ENCODE measurements at regions not wholly inside any gene's neighbourhood (a gene's known extent, or its start where the extent isn't known, plus 50 kb on each side); places are given as distances from the start of the nearest gene placed in this dataset.

DNA sequence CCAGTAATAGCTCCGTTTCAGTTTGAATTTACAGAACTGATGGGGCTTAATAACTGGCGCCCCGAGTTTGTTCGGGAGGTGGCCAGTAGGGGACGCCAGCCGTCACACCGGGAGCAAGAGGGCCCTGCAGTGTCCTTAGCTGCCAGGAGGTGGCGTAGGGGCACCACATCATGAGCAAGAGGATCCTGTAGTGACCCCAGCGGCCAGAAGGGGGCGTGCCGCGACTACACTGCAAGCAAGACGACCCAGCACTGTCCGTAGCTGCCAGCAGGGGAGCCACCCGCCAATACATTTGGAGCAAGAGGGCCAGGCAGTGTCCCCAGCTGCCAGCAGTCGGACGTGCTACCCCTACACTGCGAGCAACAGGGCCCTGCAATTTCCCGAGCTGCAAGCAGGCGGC, 663.7 kb upstream of the B3GAT1 start:
- Mint-ChIP-seq H3K36me3 (no peaks in the 10 kb centered on the region), H3K4me3 (no peak overlapping the region), H3K4me1 (ENCODE audit: low read depth in 2 of 2) (no peaks in the 10 kb centered on the region), H3K27me3 (peaks cover 0 to 12% of the 10 kb centered on the region in 2 donors), H3K27ac (no peak overlapping the region), H3K9me3 (no peaks in the 10 kb centered on the region)
- peak; percentile 57 to 68 for ATAC-seq
- no peak for DNase-seq (ENCODE audit: low spot score)

DNA sequence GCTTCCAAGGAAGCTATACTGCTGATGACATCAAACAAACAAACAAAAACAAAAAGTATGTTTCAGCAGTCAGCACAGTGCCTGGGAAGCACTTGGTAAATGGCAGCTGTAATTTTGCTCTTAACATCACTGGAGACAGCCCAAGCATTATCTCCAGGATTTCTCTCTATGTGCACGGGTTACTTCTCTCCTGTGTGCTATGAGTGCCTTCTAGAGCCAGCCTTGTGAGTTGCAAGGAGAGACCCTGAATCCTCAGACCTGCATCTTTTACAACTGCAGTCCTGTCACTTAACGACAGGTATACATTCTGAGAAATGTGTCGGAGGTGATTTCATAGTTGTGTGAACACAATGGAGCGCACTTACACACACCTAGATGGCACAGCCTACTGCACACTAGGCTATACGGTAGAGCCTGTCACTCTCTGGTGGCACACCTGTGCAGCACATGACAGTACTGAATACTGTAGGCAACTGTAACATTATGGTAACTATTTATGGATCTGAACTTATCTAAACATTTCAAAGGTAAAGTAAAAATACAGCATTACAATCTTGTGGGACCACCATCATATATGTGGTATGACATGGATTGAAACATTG, 662.5 kb upstream of the B3GAT1 start:
- H3K4me3 Mint-ChIP-seq: no peak overlapping the region
- DNase-seq (ENCODE audit: low spot score) (no peak), ATAC-seq (no peak)
- H3K27me3 Mint-ChIP-seq: peaks cover 4 to 25% of the 10 kb centered on the region in 2 donors
- no peaks in the 10 kb centered on the region for H3K4me1 Mint-ChIP-seq (ENCODE audit: low read depth in 2 of 2)
- H3K27ac Mint-ChIP-seq: no peak overlapping the region
- H3K36me3 Mint-ChIP-seq: no peaks in the 10 kb centered on the region
- no peaks in the 10 kb centered on the region for H3K9me3 Mint-ChIP-seq

DNA sequence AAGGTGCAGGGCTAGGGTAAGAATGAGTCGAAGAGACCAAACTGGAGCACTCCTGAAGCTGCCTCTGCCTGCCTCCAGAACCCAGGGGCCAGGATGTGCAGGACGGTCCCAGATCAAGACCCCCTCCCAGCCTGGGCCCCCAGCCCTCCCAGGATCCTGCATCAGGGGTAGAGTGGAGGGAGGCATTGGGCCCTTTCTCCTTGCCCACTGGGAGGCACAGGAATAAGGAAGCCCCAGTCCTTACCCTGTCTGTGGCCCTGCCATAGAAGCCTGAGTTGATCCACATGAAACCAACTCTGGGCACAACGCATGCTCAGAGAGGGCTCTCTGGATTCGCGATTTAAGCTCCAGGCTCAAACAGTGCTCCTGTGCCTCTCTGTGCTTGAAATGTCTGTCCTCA, 661.8 kb upstream of the B3GAT1 start:
- H3K9me3 Mint-ChIP-seq: no peaks in the 10 kb centered on the region
- H3K4me3 Mint-ChIP-seq: no peak overlapping the region
- peaks cover 4 to 29% of the 10 kb centered on the region in 2 donors for H3K27me3 Mint-ChIP-seq
- DNase-seq (ENCODE audit: low spot score) (no peak), ATAC-seq (no peak)
- no peak overlapping the region for H3K27ac Mint-ChIP-seq
- H3K36me3 Mint-ChIP-seq: no peaks in the 10 kb centered on the region
- H3K4me1 Mint-ChIP-seq (ENCODE audit: low read depth in 2 of 2): no peaks in the 10 kb centered on the region

DNA sequence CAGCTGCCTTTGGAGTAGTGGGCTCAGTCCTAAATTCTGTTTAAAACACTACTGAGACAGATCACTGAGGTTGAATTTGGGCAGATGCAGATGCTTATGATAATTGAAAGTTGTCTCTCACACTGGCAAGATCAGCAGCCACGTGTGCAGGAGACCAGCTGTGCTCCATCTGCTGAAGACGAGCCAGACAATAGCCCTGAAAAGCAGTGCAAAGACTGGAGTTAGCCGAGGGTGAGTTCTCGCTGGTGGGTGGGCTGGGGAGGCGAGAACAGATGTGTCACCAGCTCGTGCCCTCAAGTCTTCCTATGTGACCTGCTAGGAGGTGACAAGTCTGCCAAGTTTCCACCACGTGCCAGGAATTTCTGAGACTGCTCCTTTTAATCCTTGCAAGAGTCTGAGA, 661.3 kb upstream of the B3GAT1 start:
- DNase-seq (ENCODE audit: low spot score): no peak
- no peaks in the 10 kb centered on the region for H3K36me3 Mint-ChIP-seq

DNA sequence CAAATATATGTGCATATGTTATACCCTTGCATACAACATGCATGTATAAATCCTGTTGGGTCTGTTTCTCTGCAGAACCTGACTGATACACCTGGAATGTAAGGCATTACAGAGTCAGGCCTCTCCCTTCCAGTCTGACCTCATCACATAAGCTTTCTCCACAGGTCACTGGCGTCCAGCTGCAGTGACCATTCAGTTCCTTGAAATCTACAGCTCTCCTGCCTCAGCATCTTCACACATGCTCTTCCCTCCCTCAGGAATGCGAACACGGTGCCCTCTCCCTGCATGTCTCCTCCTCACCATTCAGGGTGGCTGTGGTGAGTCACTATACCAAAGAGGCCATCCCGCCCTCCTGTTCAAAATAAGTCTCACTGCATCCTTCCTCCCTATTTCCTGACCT, 657.8 kb upstream of the B3GAT1 start:
- Mint-ChIP-seq H3K9me3 (no peaks in the 10 kb centered on the region), H3K27me3 (peaks cover 4 to 35% of the 10 kb centered on the region in 2 donors), H3K4me1 (ENCODE audit: low read depth in 2 of 2) (no peaks in the 10 kb centered on the region), H3K4me3 (no peak overlapping the region), H3K27ac (no peak overlapping the region), H3K36me3 (no peaks in the 10 kb centered on the region)
- no peak for DNase-seq (ENCODE audit: low spot score)
- ATAC-seq: no peak

More for the DNA sequence above, 661.3 kb upstream of the B3GAT1 start:
- H3K4me3 Mint-ChIP-seq: no peak overlapping the region
- no peak overlapping the region for H3K27ac Mint-ChIP-seq
- H3K4me1 Mint-ChIP-seq (ENCODE audit: low read depth in 2 of 2): no peaks in the 10 kb centered on the region
- H3K9me3 Mint-ChIP-seq: no peaks in the 10 kb centered on the region
- ATAC-seq: no peak
- H3K27me3 Mint-ChIP-seq: peaks cover 4 to 29% of the 10 kb centered on the region in 2 donors

DNA sequence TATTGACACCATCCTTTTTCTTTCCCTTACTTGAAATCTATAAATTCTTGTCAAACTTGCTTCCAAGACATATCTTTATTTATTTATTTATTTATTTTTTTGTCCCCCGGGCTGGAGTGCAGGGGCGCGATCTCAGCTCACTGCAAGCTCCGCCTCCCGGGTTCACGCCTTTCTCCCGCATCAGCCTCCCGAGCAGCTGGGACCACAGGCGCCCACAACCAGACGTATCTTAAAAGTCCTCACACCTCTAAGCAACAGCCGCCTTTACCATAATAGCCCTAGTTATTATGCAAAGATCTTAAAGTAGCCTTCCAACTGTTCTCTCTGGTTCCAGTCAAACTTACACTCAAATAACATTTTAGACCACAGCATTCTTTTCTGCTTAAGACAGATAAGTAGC, 657.0 kb upstream of the B3GAT1 start:
- Mint-ChIP-seq H3K4me1 (ENCODE audit: low read depth in 2 of 2) (no peaks in the 10 kb centered on the region), H3K4me3 (no peak overlapping the region), H3K36me3 (no peaks in the 10 kb centered on the region), H3K9me3 (no peaks in the 10 kb centered on the region), H3K27ac (no peak overlapping the region), H3K27me3 (peaks cover 4 to 35% of the 10 kb centered on the region in 2 donors)
- no peak for ATAC-seq
- no peak for DNase-seq (ENCODE audit: low spot score)

DNA sequence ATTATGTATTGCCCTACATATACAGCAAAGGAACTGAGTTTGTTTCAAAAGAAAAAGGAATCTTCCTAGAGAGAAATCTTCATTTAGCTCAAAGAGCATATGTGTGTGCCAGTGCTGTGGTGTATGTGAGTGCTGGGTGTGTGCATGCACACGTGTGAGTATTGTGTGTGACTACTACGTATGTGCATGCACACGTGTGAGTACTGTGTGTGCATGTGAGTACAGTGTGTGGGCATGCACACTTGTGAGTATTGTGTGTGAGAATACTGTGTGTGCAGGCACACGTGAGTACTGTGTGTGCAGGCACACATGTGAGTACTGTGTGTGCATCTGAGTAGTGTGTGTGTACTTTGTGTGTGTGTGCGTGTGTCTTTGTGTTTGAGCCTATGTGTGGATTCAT, 651.0 kb upstream of the B3GAT1 start:
- Mint-ChIP-seq H3K9me3 (peaks cover 5% of the 10 kb centered on the region), H3K4me3 (no peak overlapping the region), H3K36me3 (peaks cover 11% of the 10 kb centered on the region), H3K4me1 (ENCODE audit: low read depth in 2 of 2) (no peaks in the 10 kb centered on the region), H3K27ac (no peak overlapping the region), H3K27me3 (peaks cover 4 to 30% of the 10 kb centered on the region in 2 donors)
- ATAC-seq (no peak), DNase-seq (ENCODE audit: low spot score) (no peak)

DNA sequence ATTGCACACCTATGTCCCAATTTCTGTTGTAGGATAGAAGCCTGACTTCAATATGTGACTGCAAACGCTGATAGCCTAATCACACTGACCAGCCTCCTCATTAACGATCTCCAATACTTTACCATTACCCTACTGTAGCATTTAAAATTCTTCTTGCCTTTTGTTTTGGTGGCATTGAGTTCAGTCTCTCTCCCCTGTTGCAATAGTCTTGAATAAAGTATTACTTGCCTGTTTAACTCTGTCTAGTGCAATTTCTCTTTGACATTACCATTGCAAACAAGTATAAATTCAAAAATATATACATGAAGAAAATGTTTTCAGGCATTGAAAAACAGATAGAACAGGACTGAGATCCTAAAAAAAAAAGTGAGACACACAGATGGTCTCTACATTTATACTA, 649.1 kb upstream of the B3GAT1 start:
- H3K4me1 Mint-ChIP-seq (ENCODE audit: low read depth in 2 of 2): no peaks in the 10 kb centered on the region
- H3K4me3 Mint-ChIP-seq: no peak overlapping the region
- H3K9me3 Mint-ChIP-seq: peaks cover 5% of the 10 kb centered on the region
- H3K27ac Mint-ChIP-seq: no peak overlapping the region
- peaks cover 12 to 33% of the 10 kb centered on the region in 2 donors for H3K27me3 Mint-ChIP-seq
- ATAC-seq: no peak
- DNase-seq (ENCODE audit: low spot score): no peak
- peaks cover 11% of the 10 kb centered on the region for H3K36me3 Mint-ChIP-seq

DNA sequence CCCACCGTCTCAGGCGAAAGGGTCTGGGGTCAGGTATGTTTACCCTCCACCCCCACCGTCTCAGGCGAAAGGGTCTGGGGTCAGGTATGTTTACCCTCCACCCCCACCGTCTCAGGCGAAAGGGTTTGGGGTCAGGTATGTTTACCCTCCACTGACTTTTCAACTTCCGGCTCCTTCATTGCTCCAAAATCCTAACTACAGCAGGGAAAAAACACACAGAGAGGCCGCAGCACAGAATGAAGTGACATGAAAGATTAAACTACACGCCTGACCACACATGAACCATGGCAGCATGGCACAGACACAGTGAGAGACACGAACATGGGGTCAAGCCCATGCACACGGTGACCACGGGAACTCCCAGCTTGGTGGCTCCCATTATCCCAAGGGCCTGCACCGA, 634.9 kb upstream of the B3GAT1 start:
- H3K27me3 Mint-ChIP-seq: peaks cover 0 to 4% of the 10 kb centered on the region in 2 donors
- no peaks in the 10 kb centered on the region for H3K36me3 Mint-ChIP-seq
- no peak overlapping the region for H3K27ac Mint-ChIP-seq
- DNase-seq (ENCODE audit: low spot score) (no peak), ATAC-seq (no peak)
- no peaks in the 10 kb centered on the region for H3K9me3 Mint-ChIP-seq
- no peak overlapping the region for H3K4me3 Mint-ChIP-seq
- H3K4me1 Mint-ChIP-seq (ENCODE audit: low read depth in 2 of 2): no peaks in the 10 kb centered on the region

DNA sequence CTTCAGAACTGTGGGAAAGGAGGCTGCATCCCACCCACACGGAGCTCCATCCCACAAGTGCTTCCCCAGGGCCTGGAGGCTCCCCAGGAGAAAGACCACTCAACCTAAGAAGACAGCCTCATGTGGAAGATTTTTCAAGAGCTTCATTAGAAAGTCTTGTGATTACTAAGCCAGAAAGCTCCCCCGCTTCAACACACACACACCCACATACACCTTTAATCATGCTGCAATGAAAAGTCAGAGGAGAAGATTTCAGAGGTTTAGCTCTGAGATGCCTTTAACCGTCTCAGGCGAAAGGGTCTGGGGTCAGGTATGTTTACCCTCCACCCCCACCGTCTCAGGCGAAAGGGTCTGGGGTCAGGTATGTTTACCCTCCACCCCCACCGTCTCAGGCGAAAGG, 634.5 kb upstream of the B3GAT1 start:
- ATAC-seq: no peak
- Mint-ChIP-seq H3K27ac (no peak overlapping the region), H3K36me3 (no peaks in the 10 kb centered on the region), H3K27me3 (no peaks in the 10 kb centered on the region), H3K4me3 (no peak overlapping the region), H3K4me1 (ENCODE audit: low read depth in 2 of 2) (no peaks in the 10 kb centered on the region), H3K9me3 (no peaks in the 10 kb centered on the region)
- no peak for DNase-seq (ENCODE audit: low spot score)

DNA sequence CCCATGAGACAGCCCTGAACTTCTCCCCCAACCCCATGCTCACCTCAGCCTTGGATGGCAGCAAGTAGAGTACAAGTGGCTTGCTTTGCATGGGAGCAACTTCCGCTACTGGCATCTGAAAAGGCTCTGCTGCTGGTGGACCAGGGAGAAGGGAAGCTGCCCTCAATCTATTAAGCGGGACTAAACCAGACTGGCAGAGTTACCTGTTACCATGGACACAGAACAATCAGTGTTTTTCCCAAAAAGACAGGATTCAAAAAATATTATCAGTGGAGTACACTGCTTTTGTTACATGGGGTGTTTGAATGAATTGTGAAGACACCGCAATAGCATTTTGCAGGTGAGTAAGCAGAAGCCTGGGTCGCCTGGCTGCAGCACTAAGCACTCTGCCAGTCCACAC, 631.4 kb upstream of the B3GAT1 start:
- ATAC-seq (no peak), DNase-seq (ENCODE audit: low spot score) (no peak)
- Mint-ChIP-seq H3K27me3 (no peaks in the 10 kb centered on the region), H3K4me1 (ENCODE audit: low read depth in 2 of 2) (no peaks in the 10 kb centered on the region), H3K9me3 (no peaks in the 10 kb centered on the region), H3K36me3 (no peaks in the 10 kb centered on the region), H3K4me3 (no peak overlapping the region), H3K27ac (no peak overlapping the region)

DNA sequence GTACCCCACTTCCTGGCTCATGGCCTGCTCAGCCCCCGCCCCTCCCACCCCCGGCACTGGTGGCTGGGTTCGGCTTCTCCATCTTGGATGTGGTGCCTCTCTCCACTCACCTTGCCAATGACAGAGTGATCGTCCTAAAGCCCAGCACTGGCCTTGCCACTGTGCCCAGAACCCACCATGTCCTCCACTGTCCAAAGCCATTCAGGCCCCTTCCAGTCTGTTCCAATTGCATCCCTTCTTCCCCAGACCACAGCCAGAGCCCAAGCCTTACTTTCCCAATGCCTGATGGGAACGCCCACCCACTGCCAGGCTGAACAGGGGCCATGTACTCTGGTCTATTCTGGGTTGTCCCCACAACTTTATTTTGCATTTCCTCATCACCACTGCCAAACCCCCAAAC, 625.8 kb upstream of the B3GAT1 start:
- H3K36me3 Mint-ChIP-seq: no peaks in the 10 kb centered on the region
- H3K9me3 Mint-ChIP-seq: no peaks in the 10 kb centered on the region
- no peak overlapping the region for H3K27ac Mint-ChIP-seq
- ATAC-seq (no peak), DNase-seq (ENCODE audit: low spot score) (no peak)
- H3K4me1 Mint-ChIP-seq (ENCODE audit: low read depth in 2 of 2): no peaks in the 10 kb centered on the region
- H3K27me3 Mint-ChIP-seq: peaks cover 0 to 13% of the 10 kb centered on the region in 2 donors
- no peak overlapping the region for H3K4me3 Mint-ChIP-seq

DNA sequence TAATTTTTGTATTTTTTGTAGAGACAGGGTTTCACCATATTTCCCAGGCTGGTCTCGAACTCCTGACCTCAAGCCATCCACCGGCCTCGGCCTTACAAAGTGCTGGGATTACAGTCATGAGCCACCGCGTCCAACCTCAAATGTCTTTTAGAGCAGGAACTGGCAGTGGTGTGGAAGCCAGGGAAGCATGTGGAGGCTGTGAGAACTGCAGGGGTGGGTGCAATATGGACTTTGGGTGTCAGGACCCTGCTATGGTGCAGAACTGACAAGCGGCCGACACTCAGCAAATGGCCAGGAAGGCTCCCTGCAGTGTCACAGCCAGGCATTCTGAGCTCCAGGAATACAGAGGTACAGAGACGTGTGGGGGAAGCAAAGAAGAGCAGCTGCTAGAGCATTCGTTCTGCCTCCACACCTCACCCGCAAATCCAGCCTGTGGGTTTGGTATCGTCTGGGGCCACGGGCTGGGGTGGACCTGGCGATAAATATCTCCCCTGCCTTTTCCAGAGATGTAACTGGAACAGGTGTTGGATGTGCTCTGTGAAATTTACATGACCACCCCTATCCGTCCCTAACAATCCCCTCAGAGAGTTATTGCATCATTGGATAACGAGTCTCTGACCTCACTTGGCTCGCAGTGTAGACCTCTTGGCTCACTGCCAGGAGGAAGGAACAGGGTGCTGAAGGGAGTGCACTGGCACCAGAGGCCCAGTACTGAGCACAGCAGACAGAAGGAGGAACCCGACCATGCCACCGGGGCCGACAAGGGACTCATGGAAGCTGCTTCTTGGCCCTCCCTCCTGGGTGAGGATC, 624.7 kb upstream of the B3GAT1 start:
- Mint-ChIP-seq H3K4me3 (no peak overlapping the region), H3K4me1 (ENCODE audit: low read depth in 2 of 2) (no peaks in the 10 kb centered on the region), H3K27ac (no peak overlapping the region), H3K27me3 (peaks cover 0 to 19% of the 10 kb centered on the region in 2 donors), H3K36me3 (no peaks in the 10 kb centered on the region), H3K9me3 (no peaks in the 10 kb centered on the region)
- no peak for DNase-seq (ENCODE audit: low spot score)
- no peak for ATAC-seq

DNA sequence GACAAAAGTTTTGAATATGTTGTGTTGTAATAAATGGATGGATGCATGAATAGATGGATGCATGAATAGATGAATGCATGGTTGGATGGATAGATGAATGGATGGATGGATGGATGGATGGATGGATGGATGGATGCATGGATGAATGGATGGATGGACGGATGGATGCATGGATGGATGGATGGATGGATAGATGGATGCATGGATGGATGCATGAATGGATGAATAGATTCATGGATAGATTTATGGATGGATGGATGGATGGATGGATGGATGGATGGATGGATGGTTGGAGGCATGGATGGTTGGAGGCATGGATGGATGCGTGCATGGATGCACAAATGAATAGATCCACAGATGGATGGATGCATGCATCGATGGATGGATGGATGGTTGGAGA, 623.2 kb upstream of the B3GAT1 start:
- Mint-ChIP-seq H3K9me3 (no peaks in the 10 kb centered on the region), H3K27ac (no peak overlapping the region), H3K36me3 (no peaks in the 10 kb centered on the region), H3K4me1 (ENCODE audit: low read depth in 2 of 2) (no peaks in the 10 kb centered on the region), H3K4me3 (no peak overlapping the region), H3K27me3 (peaks cover 0 to 27% of the 10 kb centered on the region in 2 donors)
- ATAC-seq: no peak
- no peak for DNase-seq (ENCODE audit: low spot score)

Measured in natural killer cell treated with Interleukin-12 subunit alpha and Interleukin-12 subunit beta and Interleukin-15 and Interleukin-18, amount 100 ng/mL, for 72 hours (primary cell).